Germinal center (tissue), 1 donor: ENCODE measurements at regions not wholly inside any gene's neighbourhood (a gene's known extent, or its start where the extent isn't known, plus 50 kb on each side); places are given as distances from the start of the nearest gene placed in this dataset.

Source experiments
- DNase-seq: peaks from one replicate; pipeline ENCODE4 v3.0.0; 2012; ENCODE audit warnings: mixed read lengths, low spot score

DNA sequence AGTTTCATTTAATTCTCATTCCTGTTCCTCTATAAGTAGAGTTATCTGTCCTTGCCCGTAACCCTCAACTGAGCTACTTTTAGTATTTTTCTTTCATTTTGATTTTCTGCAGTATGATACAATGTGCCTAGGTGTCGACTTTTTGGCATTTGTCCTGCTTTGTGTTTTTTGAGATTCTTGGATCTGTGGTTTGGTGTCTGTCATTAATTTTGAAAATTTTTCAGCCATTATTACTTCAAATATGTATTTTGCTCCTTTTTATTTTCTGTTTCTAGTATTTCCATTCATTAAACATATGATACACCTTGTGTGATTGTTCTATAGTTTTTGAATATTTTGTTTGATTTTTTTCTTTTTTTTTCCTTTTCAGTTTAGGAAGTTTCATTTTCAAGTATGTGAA, 598.9 kb downstream of the SPOCK3 start:
- no peak for DNase-seq

DNA sequence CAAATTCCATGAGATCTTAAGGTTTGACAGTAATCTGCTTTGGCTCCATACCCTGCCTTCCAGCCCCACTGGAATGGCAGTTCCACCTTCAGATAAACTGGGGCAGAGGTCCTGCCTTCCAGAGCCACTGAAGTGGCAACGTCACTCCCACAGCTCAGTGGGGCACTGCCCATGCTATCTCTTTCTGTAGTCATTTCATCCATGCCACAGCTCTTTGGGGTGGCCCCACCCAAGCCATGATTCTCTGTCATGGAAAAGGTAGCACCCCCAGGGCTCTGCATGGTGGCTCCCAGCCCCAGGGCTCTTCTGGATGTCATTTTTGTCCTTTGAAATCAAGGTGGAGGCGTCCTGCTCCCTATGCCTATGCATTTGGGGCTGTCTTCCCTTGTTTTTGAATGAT, 596.5 kb downstream of the SPOCK3 start:
- DNase-seq = no peak

DNA sequence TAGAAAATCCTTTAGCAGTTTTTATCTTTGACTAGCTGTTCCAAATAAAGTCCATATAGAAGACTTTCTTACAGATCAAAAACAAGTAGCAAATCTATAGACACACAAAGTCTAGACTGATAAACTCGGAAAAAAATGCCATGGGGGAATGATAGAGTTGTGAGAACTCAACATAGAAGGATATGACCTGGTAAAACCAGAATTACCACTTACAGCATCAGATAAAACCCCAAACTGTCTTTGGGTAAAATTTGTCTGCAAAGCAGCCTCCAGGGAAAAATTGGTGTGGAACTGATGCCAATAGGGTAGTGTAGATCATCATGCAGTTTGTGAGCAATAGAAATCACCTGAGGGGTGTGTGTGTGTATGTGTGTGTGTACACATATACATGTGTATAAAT, 579.1 kb downstream of the SPOCK3 start:
- DNase-seq = no peak

DNA sequence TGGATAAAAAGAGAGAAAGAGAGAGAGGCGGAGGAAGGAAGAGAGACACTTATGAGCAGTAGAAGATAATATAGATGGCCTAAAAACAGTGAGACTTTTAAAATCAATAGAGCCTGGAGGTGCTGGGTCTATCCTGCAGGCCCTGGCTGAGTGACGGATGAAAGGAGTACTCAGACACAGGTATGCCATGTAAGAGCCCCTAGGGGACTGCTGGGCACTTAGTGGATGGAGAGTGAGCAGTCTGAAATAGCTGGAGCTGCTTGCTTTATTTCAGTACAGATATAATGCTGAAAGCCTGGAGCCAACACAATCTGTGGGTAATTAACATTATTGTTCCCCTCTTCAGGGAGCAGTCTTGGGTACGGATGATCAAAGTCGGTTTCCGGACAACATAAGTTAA, 578.6 kb downstream of the SPOCK3 start:
- no peak for DNase-seq

DNA sequence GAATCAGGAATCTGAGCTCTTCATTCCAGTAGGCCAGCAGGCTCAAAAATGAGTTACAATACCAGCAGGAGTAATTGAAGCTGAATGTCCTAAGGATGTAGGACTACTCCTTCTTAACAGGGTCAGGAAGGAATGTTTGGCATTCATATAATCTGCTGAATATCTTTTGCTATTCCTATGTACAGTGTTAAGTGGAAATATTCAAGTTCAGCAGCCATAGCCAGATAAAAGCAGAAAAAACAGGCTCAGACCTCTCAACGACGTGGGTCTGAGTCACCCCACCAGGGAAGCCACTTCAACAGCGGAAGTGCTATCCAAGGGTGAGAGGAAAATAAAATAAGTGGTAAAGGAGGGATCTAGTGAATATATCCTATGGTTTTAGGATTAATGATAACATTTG, 577.0 kb downstream of the SPOCK3 start:
- no peak for DNase-seq

DNA sequence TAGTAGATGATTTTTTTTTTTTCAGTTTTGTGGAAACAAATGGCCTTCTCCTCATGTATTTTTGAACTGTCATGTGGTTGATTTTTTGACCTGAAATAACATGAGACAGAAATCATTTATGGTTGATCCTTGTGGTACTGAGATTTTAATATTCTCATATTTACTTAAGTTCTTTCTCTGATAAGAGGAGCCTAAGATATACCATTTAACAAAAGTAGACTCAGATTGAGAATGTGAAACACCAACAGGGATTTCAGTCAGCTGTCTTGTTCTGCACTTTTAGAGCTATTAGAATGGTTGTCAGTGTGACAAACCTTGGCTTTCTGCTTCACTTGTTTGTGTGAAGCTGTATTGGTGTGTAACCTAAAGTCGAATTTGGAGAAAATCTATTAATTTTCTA, 575.7 kb downstream of the SPOCK3 start:
- DNase-seq = no peak

DNA sequence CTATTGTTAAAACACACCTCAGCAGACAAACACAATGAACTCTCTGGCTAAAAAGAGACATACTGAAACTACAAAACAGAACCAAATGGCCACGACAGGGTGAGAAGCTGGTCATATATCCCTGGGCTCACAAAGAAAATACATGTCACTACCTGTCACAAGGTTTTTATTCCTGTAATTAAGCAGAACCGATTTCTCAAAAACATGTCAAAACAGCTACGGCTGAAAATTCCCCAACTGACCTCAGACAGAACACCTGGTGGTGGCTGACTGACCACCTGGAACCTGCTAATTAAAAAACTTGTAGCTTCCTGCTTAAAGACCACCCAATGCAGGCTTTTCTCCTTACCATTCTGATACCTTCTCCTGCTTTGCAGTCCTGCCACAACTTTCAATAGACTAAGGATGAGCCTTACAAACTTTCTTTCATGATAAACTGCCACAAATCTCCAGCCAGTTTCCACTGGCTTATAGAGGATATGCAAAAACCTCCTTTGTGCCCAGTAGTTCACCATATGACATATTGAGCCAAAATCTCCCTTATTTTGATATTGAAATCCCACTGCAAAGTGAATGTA, 571.9 kb downstream of the SPOCK3 start:
- DNase-seq = peak; percentile 2

DNA sequence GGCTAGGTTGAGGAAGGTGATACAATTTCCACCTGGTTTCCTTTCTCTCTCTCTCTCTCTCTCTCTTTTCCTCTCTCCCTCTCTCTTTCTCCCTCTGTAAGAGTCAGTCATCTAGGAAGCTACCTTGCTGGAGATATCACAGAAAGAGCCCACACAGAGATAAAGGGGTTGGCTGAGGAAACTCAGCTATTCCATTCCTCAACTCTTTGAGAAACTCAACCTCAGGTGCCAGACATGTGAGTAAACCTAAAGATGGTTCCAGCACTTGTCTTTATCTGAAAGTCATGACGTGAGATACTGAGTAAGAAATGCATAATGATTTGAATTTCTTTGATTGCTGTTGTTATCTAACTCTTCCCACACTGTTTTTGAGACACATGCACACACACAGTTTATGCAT, 564.0 kb downstream of the SPOCK3 start:
- no peak for DNase-seq

DNA sequence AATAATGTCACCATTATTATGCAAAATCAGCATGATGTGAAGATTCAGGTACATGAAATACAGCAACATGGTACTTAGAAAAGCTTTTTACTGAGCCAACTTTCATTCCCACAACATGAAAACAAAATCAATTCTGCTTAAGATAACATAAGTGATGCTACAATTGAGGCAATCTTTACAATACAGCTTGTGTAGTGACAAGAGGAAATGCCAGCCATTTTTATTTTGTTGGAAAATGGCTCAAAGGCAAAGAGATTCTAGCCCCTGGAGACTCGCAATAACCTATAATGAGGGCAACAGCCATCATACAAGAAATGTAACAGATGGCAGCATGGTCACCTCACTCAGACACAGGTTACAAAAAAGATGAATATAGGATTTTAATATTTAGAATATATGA, 560.4 kb downstream of the SPOCK3 start:
- no peak for DNase-seq

DNA sequence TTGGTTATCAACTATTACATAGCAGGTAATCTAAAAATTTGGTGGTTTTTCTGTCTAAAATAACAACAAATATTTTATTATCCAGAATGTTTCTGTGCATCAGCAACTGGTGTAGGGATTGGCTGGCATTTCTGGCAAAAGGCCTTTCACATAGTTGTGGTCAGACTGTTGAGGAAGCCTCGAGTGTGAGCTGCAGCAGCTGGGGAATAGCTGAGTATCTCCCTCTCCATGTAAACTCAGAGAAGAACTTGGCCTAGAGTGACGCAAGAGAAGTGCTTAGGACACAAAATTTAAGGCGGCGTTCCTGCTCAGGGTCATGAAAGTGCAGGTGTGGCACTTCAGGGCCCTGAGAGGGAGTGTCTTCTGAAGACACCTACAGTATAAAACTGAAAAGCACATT, 558.9 kb downstream of the SPOCK3 start:
- no peak for DNase-seq

DNA sequence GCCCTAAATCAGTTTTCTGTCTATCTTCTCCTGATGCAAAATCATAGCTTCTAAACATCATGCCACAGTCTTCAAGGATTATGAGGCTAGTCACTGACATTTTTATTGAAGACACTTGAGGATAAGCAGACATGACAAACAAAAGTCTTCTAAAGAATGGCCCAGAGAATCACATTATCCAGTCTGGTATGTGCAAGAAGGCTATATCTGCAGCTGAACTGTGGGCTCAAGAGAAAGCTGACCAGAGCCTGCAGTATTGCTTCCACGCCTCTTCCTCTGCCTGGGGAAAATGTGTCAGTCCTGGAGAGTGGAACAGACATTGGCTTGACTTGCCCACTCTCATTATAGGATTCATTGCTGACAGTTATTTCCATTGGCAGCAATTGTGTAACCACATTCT, 553.5 kb downstream of the SPOCK3 start:
- no peak for DNase-seq

DNA sequence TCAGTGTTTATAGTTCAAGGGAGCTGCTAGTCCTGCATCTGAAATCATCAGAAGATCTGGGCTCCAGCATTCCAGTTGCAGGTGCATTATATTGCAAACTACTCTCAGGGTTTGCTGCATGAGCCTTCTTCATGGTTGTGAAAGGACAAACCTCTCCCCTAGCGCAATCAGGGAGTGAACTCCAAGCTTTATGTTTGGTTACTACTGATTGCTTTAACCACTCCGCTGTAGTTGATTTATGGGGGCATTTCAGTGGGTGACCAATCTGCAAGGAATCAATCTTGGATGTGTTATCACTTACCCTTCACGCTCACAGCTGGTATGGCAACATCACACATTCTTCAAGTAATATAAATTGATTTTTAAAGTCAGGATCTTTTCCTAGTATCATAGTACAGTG, 552.1 kb downstream of the SPOCK3 start:
- DNase-seq = no peak
